ENCODE measurements at regions not wholly inside any gene's neighbourhood (a gene's known extent, or its start where the extent isn't known, plus 50 kb on each side); places are given as distances from the start of the nearest gene placed in this dataset.

DNA sequence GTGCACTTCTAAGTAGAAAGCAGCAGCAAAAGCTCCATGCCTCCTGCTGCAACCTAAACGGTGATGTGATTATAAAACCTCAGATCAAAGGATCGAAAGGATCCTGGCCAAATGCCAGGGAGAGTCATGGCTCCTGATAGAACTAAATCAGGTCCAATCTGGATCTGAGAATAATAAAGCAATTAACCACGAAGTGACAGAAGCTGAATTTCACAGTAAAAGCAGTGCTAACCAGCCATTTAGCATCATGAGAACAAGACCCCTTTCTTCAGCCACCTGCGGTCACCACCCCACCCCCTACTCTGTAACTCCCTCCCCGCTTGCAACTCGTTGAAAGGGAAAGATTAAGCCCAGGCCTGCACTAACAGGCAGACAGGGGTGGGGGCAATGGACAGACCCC is 748.7 kb downstream of the BCL11A start (continued):
- TF ChIP-seq MEF2B (IDR thresholded peaks at IDR 0.05; ENCODE audit: partially characterized antibody, poor library complexity, severe bottlenecking) (no peak), ZNF217 (IDR thresholded peaks at IDR 0.05) (no peak), IRF4 (IDR thresholded peaks at IDR 0.05; ENCODE audit: low read depth, low read length) (no peak)
- TF ChIP-seq, protein P1, sequence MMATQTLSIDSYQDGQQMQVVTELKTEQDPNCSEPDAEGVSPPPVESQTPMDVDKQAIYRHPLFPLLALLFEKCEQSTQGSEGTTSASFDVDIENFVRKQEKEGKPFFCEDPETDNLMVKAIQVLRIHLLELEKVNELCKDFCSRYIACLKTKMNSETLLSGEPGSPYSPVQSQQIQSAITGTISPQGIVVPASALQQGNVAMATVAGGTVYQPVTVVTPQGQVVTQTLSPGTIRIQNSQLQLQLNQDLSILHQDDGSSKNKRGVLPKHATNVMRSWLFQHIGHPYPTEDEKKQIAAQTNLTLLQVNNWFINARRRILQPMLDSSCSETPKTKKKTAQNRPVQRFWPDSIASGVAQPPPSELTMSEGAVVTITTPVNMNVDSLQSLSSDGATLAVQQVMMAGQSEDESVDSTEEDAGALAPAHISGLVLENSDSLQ (IDR thresholded peaks at IDR 0.05) = no peak

DNA sequence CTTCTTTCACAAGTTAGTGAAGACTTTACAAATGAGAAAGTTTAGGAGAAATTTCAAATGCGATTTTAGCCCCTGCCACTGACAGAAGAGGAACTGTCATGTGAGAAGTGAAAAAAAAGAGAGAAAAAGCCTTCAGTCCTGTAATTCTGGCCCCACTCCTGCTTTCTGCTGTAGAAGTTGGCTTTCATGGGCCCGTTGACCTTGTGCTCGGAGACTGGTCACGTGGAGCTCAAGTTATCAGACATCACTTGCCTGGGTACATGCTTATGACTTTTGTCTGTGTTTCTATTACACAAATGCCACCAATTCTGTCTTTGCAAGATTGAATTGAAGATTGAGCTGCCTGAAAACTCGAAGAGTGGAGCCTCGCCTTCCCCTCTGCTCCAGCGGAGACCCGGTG is 749.9 kb downstream of the BCL11A start:
- intact Hi-C loops (cut with micrococcal nuclease; ENCODE audit: unreplicated experiment) = no loop called here
- Histone ChIP-seq H2AFZ (ENCODE audit: control insufficient read depth, low read depth, low read length) (no peak overlapping the region), H3K27me3 (replicated peaks in 1 of 2; ENCODE audit: control insufficient read depth in 2 of 2, insufficient read depth in 2 of 2, low read length in 1 of 2) (no peaks in the 10 kb centered on the region; a peak in 1 of 4 replicates), H3K9me3 (replicated peaks; ENCODE audit: control insufficient read depth, insufficient read depth, low read length) (no peaks in the 10 kb centered on the region), H3K9ac (ENCODE audit: control insufficient read depth, insufficient read depth, low read length) (no peak overlapping the region), H3K79me2 (ENCODE audit: control insufficient read depth, insufficient read depth, low read length) (no peaks in the 10 kb centered on the region), H3K4me2 (ENCODE audit: control insufficient read depth, insufficient read depth) (no peak overlapping the region), H3K4me1 (ENCODE audit: control insufficient read depth, insufficient read depth, low read length) (no peaks in the 10 kb centered on the region), H3K27ac (ENCODE audit: control insufficient read depth, insufficient read depth) (no peak overlapping the region), H3K4me3 (no peak overlapping the region), H3K36me3 (ENCODE audit: control insufficient read depth in 2 of 2, insufficient read depth in 2 of 2, low read length in 1 of 2) (no peaks in the 10 kb centered on the region), H4K20me1 (ENCODE audit: control insufficient read depth, insufficient read depth) (no peaks in the 10 kb centered on the region)
- WGBS (ENCODE audit: insufficient coverage, insufficient replicate concordance, low lambda C conversion rate, missing lambda C conversion rate) = 28% methylated on average over 8 of the region's 8 CpGs
- SMC1A ChIA-PET (ENCODE audit: uncharacterized antibody, unreplicated experiment) = no interaction called here
- no peak for DNase-seq (ENCODE audit: low read depth, low spot score)
- RAD21 ChIA-PET (ENCODE audit: unreplicated experiment) = no interaction called here
- FAIRE-seq = no peak
- TF ChIP-seq FOS (IDR thresholded peaks at IDR 0.05; ENCODE audit: borderline replicate concordance, extremely low read depth, insufficient read length) = no peak
- TF ChIP-seq, protein P2, sequence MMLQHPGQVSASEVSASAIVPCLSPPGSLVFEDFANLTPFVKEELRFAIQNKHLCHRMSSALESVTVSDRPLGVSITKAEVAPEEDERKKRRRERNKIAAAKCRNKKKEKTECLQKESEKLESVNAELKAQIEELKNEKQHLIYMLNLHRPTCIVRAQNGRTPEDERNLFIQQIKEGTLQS (IDR thresholded peaks at IDR 0.05; ENCODE audit: borderline replicate concordance, extremely low read depth, low read depth, low read length) = no peak
- in situ Hi-C loops (cut with MboI) = no loop called here
- CTCF ChIA-PET = no interaction called here
- no peak for ATAC-seq
- POLR2A ChIA-PET = no interaction called here
- no TSS peak for BruUV-seq (replicated peaks)

All from GM12878 (cell line).